ENCODE measurements at regions not wholly inside any gene's neighbourhood (a gene's known extent, or its start where the extent isn't known, plus 50 kb on each side); places are given as distances from the start of the nearest gene placed in this dataset.

GRCh38 chr21:39085843-39086405 lies 97.3 kb downstream of the PSMG1 start:
- TF ChIP-seq CTCF (tag by site-specific recombination; IDR thresholded peaks at IDR 0.05), result no peak
- TF ChIP-seq KLF16 (tag by site-specific recombination; IDR thresholded peaks at IDR 0.05), result no peak
- no peak for TF ChIP-seq ZNF324 (tag by site-specific recombination; IDR thresholded peaks at IDR 0.05)
- TF ChIP-seq ZIC2 (tag by site-specific recombination; IDR thresholded peaks at IDR 0.05), result no peak
- TF ChIP-seq ZNF704 (tag by site-specific recombination; IDR thresholded peaks at IDR 0.05), result no peak
- no peak for TF ChIP-seq ZNF830 (tag by site-specific recombination; IDR thresholded peaks at IDR 0.05; ENCODE audit: low read depth)
- no peak for TF ChIP-seq ZNF10 (tag by site-specific recombination; IDR thresholded peaks at IDR 0.05)
- no peak for TF ChIP-seq ZBTB17 (tag by site-specific recombination; IDR thresholded peaks at IDR 0.05)
- no peak for TF ChIP-seq ZBTB10 (tag by site-specific recombination; IDR thresholded peaks at IDR 0.05)
- TF ChIP-seq ZNF792 (tag by site-specific recombination; IDR thresholded peaks at IDR 0.05), result no peak
- no peak for TF ChIP-seq ZSCAN18 (tag by site-specific recombination; IDR thresholded peaks at IDR 0.05)
- no peak for TF ChIP-seq ZNF341 (tag by site-specific recombination; IDR thresholded peaks at IDR 0.05; ENCODE audit: low read depth)
- no peak for TF ChIP-seq ZNF362 (tag by site-specific recombination; IDR thresholded peaks at IDR 0.05)
